ENCODE measurements at regions not wholly inside any gene's neighbourhood (a gene's known extent, or its start where the extent isn't known, plus 50 kb on each side); places are given as distances from the start of the nearest gene placed in this dataset.
A peak's percentile ranks its signal among the peaks of the same experiment; 100 is the strongest.
"Not testable (repeated sequence)": the region's sequence is repeated elsewhere in the genome, so short reads cannot be mapped to it uniquely, and the experiment has no call there.

DNA sequence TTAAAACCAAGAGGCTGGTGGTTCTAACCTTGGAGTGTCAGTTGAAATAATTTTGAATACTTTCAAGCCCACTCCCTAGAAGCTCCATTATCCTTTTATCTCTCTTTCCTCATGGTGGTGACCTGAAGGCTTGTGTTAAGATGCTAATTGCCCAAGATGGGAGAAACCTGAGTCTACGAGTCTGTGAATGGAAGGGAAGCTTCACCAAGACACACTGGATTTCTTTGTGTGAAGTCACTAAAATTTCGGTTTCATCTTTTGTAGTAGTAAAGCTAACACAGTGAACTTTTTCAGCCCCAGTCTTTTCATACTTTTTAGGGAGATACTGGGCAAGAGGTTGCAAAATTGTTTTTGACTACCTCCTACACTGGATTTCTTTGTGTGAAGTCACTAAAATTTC, 351.4 kb upstream of the AADAT start:
- not testable (repeated sequence) for H3K27me3 Mint-ChIP-seq (ENCODE audit: insufficient read depth, low read depth, poor library complexity); H3K4me3 ChIP-seq

DNA sequence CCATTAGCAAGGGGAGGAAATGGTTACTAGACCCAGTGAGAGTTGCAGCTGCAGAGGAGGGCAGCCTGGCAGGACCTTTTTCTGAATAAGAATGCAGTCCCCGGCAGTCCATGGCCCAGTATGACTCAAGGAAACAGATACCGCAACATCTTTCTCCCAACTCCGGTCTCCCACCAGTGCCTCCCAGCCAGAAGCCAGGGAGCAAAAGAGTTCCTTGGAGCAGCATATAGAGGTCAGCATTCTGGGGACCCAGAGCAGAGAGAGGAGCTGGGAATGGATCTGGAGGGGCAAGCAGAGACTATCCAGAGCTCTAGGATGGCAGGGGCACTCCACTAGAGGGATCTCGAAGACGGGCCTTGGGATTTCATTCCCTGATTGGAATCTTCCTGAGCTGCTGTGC, 339.2 kb upstream of the AADAT start:
- no peaks in the 10 kb centered on the region for H3K27me3 ChIP-seq (ENCODE audit: insufficient read depth)
- peaks cover 7% of the 10 kb centered on the region; the same call in 1 of the 3 replicates for H3K9me3 Mint-ChIP-seq
- DNase-seq (ENCODE audit: low spot score) (peak; percentile 28), ATAC-seq (peak; percentile 81)
- no peaks in the 10 kb centered on the region for H3K79me2 ChIP-seq (replicated peaks; ENCODE audit: insufficient read depth)
- peak overlapping the region; percentile 36; the same call in 1 of the 2 replicates for H3K27ac Mint-ChIP-seq
- no peak overlapping the region for H3K4me2 ChIP-seq
- peaks cover 20% of the 10 kb centered on the region for H3K4me1 Mint-ChIP-seq
- H3K36me3 ChIP-seq (ENCODE audit: insufficient read depth): no peaks in the 10 kb centered on the region
- H3K27ac ChIP-seq (ENCODE audit: low read depth): no peak overlapping the region
- H3K27me3 Mint-ChIP-seq (ENCODE audit: insufficient read depth, low read depth, poor library complexity): no peaks in the 10 kb centered on the region
- H2AFZ ChIP-seq: peak overlapping the region; percentile 91
- H3F3A ChIP-seq (replicated peaks; ENCODE audit: low read depth): no peaks in the 10 kb centered on the region
- H4K20me1 ChIP-seq (replicated peaks; ENCODE audit: insufficient read depth): no peaks in the 10 kb centered on the region
- H3K36me3 Mint-ChIP-seq (ENCODE audit: low read depth): peaks cover 7% of the 10 kb centered on the region; the same call in 1 of the 3 replicates
- H3K9me2 ChIP-seq (ENCODE audit: insufficient read depth): 0 out of 2 replicates have a peak, but pooled peaks cover 3% of the 10 kb centered on the region
- no peak overlapping the region for H3K4me3 ChIP-seq
- no peak overlapping the region for H3K4me3 Mint-ChIP-seq
- H3K4me1 ChIP-seq (ENCODE audit: insufficient read depth): no peaks in the 10 kb centered on the region; the same call in 1 of the 2 replicates
- TF ChIP-seq ETS1 (IDR thresholded peaks at IDR 0.05) (no peak), POLR2AphosphoS5 (IDR thresholded peaks at IDR 0.05; ENCODE audit: low read depth) (no peak), EZH2phosphoT487 (IDR thresholded peaks at IDR 0.05; ENCODE audit: unreplicated experiment) (no peak)
- TF ChIP-seq, protein P1, sequence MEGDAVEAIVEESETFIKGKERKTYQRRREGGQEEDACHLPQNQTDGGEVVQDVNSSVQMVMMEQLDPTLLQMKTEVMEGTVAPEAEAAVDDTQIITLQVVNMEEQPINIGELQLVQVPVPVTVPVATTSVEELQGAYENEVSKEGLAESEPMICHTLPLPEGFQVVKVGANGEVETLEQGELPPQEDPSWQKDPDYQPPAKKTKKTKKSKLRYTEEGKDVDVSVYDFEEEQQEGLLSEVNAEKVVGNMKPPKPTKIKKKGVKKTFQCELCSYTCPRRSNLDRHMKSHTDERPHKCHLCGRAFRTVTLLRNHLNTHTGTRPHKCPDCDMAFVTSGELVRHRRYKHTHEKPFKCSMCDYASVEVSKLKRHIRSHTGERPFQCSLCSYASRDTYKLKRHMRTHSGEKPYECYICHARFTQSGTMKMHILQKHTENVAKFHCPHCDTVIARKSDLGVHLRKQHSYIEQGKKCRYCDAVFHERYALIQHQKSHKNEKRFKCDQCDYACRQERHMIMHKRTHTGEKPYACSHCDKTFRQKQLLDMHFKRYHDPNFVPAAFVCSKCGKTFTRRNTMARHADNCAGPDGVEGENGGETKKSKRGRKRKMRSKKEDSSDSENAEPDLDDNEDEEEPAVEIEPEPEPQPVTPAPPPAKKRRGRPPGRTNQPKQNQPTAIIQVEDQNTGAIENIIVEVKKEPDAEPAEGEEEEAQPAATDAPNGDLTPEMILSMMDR (conservative IDR thresholded peaks at IDR 0.05; ENCODE audit: low read depth in 2 of 2): no peak

More for the DNA sequence above, 351.4 kb upstream of the AADAT start:
- not testable (repeated sequence) for H4K20me1 ChIP-seq (replicated peaks; ENCODE audit: insufficient read depth); H3K27me3 ChIP-seq (ENCODE audit: insufficient read depth); H3K27ac ChIP-seq (ENCODE audit: low read depth); H3K36me3 Mint-ChIP-seq (ENCODE audit: low read depth); H3K4me3 Mint-ChIP-seq; H3K36me3 ChIP-seq (ENCODE audit: insufficient read depth); H3K79me2 ChIP-seq (replicated peaks; ENCODE audit: insufficient read depth); H3K9me3 Mint-ChIP-seq; H3K4me1 ChIP-seq (ENCODE audit: insufficient read depth); H3K4me1 Mint-ChIP-seq; H3K27ac Mint-ChIP-seq; H3F3A ChIP-seq (replicated peaks; ENCODE audit: low read depth); H3K9me2 ChIP-seq (ENCODE audit: insufficient read depth); H3K4me2 ChIP-seq
- TF ChIP-seq, protein P2, sequence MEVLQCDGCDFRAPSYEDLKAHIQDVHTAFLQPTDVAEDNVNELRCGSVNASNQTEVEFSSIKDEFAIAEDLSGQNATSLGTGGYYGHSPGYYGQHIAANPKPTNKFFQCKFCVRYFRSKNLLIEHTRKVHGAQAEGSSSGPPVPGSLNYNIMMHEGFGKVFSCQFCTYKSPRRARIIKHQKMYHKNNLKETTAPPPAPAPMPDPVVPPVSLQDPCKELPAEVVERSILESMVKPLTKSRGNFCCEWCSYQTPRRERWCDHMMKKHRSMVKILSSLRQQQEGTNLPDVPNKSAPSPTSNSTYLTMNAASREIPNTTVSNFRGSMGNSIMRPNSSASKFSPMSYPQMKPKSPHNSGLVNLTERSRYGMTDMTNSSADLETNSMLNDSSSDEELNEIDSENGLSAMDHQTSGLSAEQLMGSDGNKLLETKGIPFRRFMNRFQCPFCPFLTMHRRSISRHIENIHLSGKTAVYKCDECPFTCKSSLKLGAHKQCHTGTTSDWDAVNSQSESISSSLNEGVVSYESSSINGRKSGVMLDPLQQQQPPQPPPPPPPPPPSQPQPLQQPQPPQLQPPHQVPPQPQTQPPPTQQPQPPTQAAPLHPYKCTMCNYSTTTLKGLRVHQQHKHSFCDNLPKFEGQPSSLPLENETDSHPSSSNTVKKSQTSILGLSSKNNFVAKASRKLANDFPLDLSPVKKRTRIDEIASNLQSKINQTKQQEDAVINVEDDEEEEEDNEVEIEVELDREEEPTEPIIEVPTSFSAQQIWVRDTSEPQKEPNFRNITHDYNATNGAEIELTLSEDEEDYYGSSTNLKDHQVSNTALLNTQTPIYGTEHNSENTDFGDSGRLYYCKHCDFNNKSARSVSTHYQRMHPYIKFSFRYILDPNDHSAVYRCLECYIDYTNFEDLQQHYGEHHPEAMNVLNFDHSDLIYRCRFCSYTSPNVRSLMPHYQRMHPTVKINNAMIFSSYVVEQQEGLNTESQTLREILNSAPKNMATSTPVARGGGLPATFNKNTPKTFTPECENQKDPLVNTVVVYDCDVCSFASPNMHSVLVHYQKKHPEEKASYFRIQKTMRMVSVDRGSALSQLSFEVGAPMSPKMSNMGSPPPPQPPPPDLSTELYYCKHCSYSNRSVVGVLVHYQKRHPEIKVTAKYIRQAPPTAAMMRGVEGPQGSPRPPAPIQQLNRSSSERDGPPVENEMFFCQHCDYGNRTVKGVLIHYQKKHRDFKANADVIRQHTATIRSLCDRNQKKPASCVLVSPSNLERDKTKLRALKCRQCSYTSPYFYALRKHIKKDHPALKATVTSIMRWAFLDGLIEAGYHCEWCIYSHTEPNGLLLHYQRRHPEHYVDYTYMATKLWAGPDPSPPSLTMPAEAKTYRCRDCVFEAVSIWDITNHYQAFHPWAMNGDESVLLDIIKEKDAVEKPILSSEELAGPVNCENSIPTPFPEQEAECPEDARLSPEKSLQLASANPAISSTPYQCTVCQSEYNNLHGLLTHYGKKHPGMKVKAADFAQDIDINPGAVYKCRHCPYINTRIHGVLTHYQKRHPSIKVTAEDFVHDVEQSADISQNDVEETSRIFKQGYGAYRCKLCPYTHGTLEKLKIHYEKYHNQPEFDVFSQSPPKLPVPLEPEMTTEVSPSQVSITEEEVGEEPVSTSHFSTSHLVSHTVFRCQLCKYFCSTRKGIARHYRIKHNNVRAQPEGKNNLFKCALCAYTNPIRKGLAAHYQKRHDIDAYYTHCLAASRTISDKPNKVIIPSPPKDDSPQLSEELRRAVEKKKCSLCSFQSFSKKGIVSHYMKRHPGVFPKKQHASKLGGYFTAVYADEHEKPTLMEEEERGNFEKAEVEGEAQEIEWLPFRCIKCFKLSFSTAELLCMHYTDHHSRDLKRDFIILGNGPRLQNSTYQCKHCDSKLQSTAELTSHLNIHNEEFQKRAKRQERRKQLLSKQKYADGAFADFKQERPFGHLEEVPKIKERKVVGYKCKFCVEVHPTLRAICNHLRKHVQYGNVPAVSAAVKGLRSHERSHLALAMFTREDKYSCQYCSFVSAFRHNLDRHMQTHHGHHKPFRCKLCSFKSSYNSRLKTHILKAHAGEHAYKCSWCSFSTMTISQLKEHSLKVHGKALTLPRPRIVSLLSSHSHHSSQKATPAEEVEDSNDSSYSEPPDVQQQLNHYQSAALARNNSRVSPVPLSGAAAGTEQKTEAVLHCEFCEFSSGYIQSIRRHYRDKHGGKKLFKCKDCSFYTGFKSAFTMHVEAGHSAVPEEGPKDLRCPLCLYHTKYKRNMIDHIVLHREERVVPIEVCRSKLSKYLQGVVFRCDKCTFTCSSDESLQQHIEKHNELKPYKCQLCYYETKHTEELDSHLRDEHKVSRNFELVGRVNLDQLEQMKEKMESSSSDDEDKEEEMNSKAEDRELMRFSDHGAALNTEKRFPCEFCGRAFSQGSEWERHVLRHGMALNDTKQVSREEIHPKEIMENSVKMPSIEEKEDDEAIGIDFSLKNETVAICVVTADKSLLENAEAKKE (CRISPR knock-in tag; IDR thresholded peaks at IDR 0.05): peak; percentile 37; the same call in 1 of the 2 replicates
- DNase-seq (ENCODE audit: low spot score) (peak; percentile 20), ATAC-seq (peak; percentile 38; the same call in 1 of the 3 replicates)
- H2AFZ ChIP-seq: peak overlapping the region; percentile 87; the same call in 1 of the 2 replicates

Data from GM23338 (cell line).